ENCODE measurements at regions not wholly inside any gene's neighbourhood (a gene's known extent, or its start where the extent isn't known, plus 50 kb on each side); places are given as distances from the start of the nearest gene placed in this dataset.

GRCh38 chr5:23027331-23027730 is 174.2 kb upstream of the CDH12 start:
- Histone ChIP-seq H4K20me1 (ENCODE audit: control insufficient read depth, insufficient read depth, low read length, poor library complexity, severe bottlenecking) (no peaks in the 10 kb centered on the region), H3K4me1 (ENCODE audit: control insufficient read depth in 2 of 2, insufficient read depth in 2 of 2, low read length in 2 of 2) (no peaks in the 10 kb centered on the region), H2AFZ (ENCODE audit: insufficient read depth, low read depth, low read length, poor library complexity, severe bottlenecking) (no peak overlapping the region), H3K27me3 (replicated peaks in 1 of 4; ENCODE audit: control extremely low read depth in 1 of 4, control insufficient read depth in 3 of 4, insufficient read depth in 4 of 4, low read length in 3 of 4) (no peaks in the 10 kb centered on the region), H3K27ac (ENCODE audit: low read length in 2 of 2) (no peak overlapping the region), H3K9me3 (ENCODE audit: control extremely low read depth in 1 of 3, control insufficient read depth in 2 of 3, insufficient read depth in 1 of 3, low read length in 2 of 3) (no peaks in the 10 kb centered on the region), H3K79me2 (ENCODE audit: control insufficient read depth, insufficient read depth, low read length) (no peaks in the 10 kb centered on the region), H3K4me2 (replicated peaks; ENCODE audit: low read depth, low read length, poor library complexity, severe bottlenecking) (no peak overlapping the region), H3K9ac (ENCODE audit: low read length) (no peak overlapping the region), H3K36me3 (replicated peaks in 1 of 2; ENCODE audit: control extremely low read depth in 1 of 2, control insufficient read depth in 1 of 2, extremely low read depth in 1 of 2, insufficient read depth in 2 of 2, low read length in 1 of 2) (no peaks in the 10 kb centered on the region), H3K4me3 (ENCODE audit: control extremely low read depth in 1 of 5, extremely low read depth in 1 of 5, insufficient read depth in 1 of 5, low read depth in 2 of 5, low read length in 4 of 5) (no peak overlapping the region)
- H3K27me3 Mint-ChIP-seq, result no peaks in the 10 kb centered on the region
- DNase-seq (no peak), ATAC-seq (ENCODE audit: low read depth) (no peak)
- ChIA-PET CTCF (no interaction called here), POLR2A (no interaction called here)
- WGBS (ENCODE audit: insufficient coverage), result 100% methylated on average over 1 of the region's 2 CpGs
- peaks cover 2% of the 10 kb centered on the region for H3K9me3 Mint-ChIP-seq (ENCODE audit: insufficient read depth)
- H3K27ac Mint-ChIP-seq, result no peak overlapping the region
- H3K4me1 Mint-ChIP-seq, result no peaks in the 10 kb centered on the region
- no peak overlapping the region for H3K4me3 Mint-ChIP-seq
- intact Hi-C loops (cut with micrococcal nuclease), result no loop called here
- TF ChIP-seq EZH2 (IDR thresholded peaks at IDR 0.05; ENCODE audit: borderline replicate concordance, insufficient read depth, low read depth, low read length, poor library complexity, severe bottlenecking), result no peak
- no peak for TF ChIP-seq CTCF (IDR thresholded peaks at IDR 0.05)

- Mint-ChIP-seq H3K4me1 (no peaks in the 10 kb centered on the region), H3K27me3 (no peaks in the 10 kb centered on the region), H3K27ac (no peak overlapping the region), H3K9me3 (ENCODE audit: insufficient read depth) (peaks cover 5% of the 10 kb centered on the region), H3K4me3 (no peak overlapping the region)
- no peak for TF ChIP-seq EZH2 (IDR thresholded peaks at IDR 0.05; ENCODE audit: borderline replicate concordance, insufficient read depth, low read depth, low read length, poor library complexity, severe bottlenecking)
- no peak for TF ChIP-seq CTCF (IDR thresholded peaks at IDR 0.05)
- 100% methylated on average over 2 of the region's 5 CpGs for WGBS (ENCODE audit: insufficient coverage)
- POLR2A ChIA-PET, result no interaction called here
- CTCF ChIA-PET, result no interaction called here
- Histone ChIP-seq H3K4me1 (ENCODE audit: control insufficient read depth in 2 of 2, insufficient read depth in 2 of 2, low read length in 2 of 2) (no peaks in the 10 kb centered on the region), H2AFZ (ENCODE audit: insufficient read depth, low read depth, low read length, poor library complexity, severe bottlenecking) (no peak overlapping the region), H3K4me2 (replicated peaks; ENCODE audit: low read depth, low read length, poor library complexity, severe bottlenecking) (no peak overlapping the region), H3K36me3 (replicated peaks in 1 of 2; ENCODE audit: control extremely low read depth in 1 of 2, control insufficient read depth in 1 of 2, extremely low read depth in 1 of 2, insufficient read depth in 2 of 2, low read length in 1 of 2) (no peaks in the 10 kb centered on the region), H3K79me2 (ENCODE audit: control insufficient read depth, insufficient read depth, low read length) (no peaks in the 10 kb centered on the region), H3K9me3 (ENCODE audit: control extremely low read depth in 1 of 3, control insufficient read depth in 2 of 3, insufficient read depth in 1 of 3, low read length in 2 of 3) (no peaks in the 10 kb centered on the region), H3K27ac (ENCODE audit: low read length in 2 of 2) (no peak overlapping the region), H3K9ac (ENCODE audit: low read length) (no peak overlapping the region), H4K20me1 (ENCODE audit: control insufficient read depth, insufficient read depth, low read length, poor library complexity, severe bottlenecking) (no peaks in the 10 kb centered on the region), H3K4me3 (ENCODE audit: control extremely low read depth in 1 of 5, extremely low read depth in 1 of 5, insufficient read depth in 1 of 5, low read depth in 2 of 5, low read length in 4 of 5) (no peak overlapping the region), H3K27me3 (replicated peaks in 1 of 4; ENCODE audit: control extremely low read depth in 1 of 4, control insufficient read depth in 3 of 4, insufficient read depth in 4 of 4, low read length in 3 of 4) (no peaks in the 10 kb centered on the region)
- intact Hi-C loops (cut with micrococcal nuclease), result no loop called here
- ATAC-seq (ENCODE audit: low read depth) (no peak), DNase-seq (no peak)
These were observed 173.4 kb upstream of the CDH12 start for GRCh38 chr5:23026252-23027170.
